Karpas-422 (cell line): ENCODE measurements at regions not wholly inside any gene's neighbourhood (a gene's known extent, or its start where the extent isn't known, plus 50 kb on each side); places are given as distances from the start of the nearest gene placed in this dataset.
"Not testable (repeated sequence)": the region's sequence is repeated elsewhere in the genome, so short reads cannot be mapped to it uniquely, and the experiment has no call there.

Experiments used
- DNase-seq: peaks from one replicate; pipeline ENCODE4 v3.0.0-alpha.2; 2015
- H2AFZ ChIP-seq: fragments of 200-600 bp; sonication (generic); 2 replicates; pipeline ENCODE4 v1.6.1; 2014; ENCODE audit warnings: antibody characterized with exemption, low read length, mixed read lengths
- H3K27ac ChIP-seq: fragments of 200-600 bp; sonication (generic); 2 replicates; pipeline ENCODE4 v1.5.1; 2014; ENCODE audit warnings: mild to moderate bottlenecking, low read length, moderate library complexity
- H3K27me3 ChIP-seq: fragments of 200-600 bp; sonication (generic); 2 replicates; pipeline ENCODE4 v1.6.1; 2014; ENCODE audit warnings: low read length, mixed read lengths
- H3K36me3 ChIP-seq: fragments of 200-600 bp; sonication (generic); 2 replicates; pipeline ENCODE4 v1.6.1; 2014; ENCODE audit warnings: low read length, mixed read lengths; ENCODE audit not compliant: insufficient read depth
- H3K4me1 ChIP-seq: fragments of 200-600 bp; sonication (generic); 2 replicates; pipeline ENCODE4 v1.6.1; 2014; ENCODE audit warnings: mild to moderate bottlenecking, low read length, mixed read lengths
- H3K4me2 ChIP-seq: fragments of 200-600 bp; sonication (generic); 2 replicates; pipeline ENCODE4 v1.6.1; 2014; ENCODE audit warnings: low read length, low read depth, mild to moderate bottlenecking; ENCODE audit not compliant: poor library complexity, severe bottlenecking
- H3K4me3 ChIP-seq: fragments of 200-600 bp; sonication (generic); 2 replicates; pipeline ENCODE4 v1.5.1; 2014; ENCODE audit warnings: mild to moderate bottlenecking, antibody characterized with exemption, low read length, mixed read lengths
- H3K79me2 ChIP-seq: fragments of 200-600 bp; sonication (generic); 2 replicates; pipeline ENCODE4 v1.6.1; 2014; ENCODE audit warnings: mild to moderate bottlenecking, low read length, mixed read lengths
- H3K9ac ChIP-seq: fragments of 200-600 bp; sonication (generic); 2 replicates; pipeline ENCODE4 v1.6.0; 2014; ENCODE audit warnings: low read length
- H3K9me2 ChIP-seq: fragments of 200-600 bp; sonication (generic), shearing (Covaris generic); replicated peaks from 2 replicates; pipeline ENCODE4 v1.6.0; 2014; ENCODE audit warnings: mild to moderate bottlenecking, low read length, moderate library complexity; ENCODE audit not compliant: insufficient read depth
- H3K9me3 ChIP-seq: fragments of 300-700, 200-600 bp; sonication (generic); 2 replicates; pipeline ENCODE4 v1.6.1; 2014; ENCODE audit warnings: low read length, mixed read lengths
- H4K20me1 ChIP-seq: fragments of 200-600 bp; sonication (generic); 2 replicates; pipeline ENCODE4 v1.6.1; 2014; ENCODE audit warnings: mild to moderate bottlenecking, antibody characterized with exemption, low read length, low read depth; ENCODE audit not compliant: insufficient read depth

DNA sequence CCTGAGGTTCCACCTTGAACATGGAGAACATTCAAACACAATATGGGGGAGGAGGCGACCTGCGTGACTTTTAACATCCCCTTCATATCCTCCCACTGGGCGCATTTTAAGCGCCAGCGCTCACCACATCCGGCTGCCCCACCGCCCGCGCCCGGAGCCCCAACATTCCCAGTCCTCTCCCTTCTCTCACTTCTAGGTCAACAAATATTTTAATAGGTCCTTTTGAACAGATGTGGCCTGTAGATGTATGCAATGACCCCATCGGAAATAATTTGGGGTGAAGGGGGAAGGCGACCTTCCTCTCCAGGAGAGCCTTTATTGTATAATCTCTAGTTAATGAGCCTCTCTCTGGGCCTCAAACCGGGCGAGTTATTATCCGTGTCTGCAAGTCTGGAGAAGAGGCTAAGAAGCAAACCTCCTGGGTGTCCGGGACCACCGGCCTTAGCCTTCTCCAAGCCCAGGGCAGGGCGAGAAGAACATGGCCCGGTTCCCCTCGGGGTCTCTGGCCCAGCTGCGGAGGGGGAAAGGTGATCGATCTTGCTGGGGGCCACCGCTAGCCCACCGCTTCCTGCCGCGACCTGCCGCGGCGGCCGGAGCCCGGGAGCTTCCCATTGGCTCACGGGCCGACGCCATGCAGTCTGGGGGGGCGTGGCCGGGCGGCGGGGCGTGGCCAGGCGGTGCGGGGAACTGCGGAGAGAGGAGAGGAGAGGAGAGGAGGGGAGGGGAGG lies 83.2 kb upstream of the HMGA2 start:
- H3K27ac ChIP-seq, result no peak overlapping the region
- H3K4me1 ChIP-seq, result no peaks in the 10 kb centered on the region
- no peaks in the 10 kb centered on the region for H3K27me3 ChIP-seq
- no peak for DNase-seq
- H3K9me2 ChIP-seq, result no peaks in the 10 kb centered on the region
- H3K9me3 ChIP-seq, result no peaks in the 10 kb centered on the region
- H2AFZ ChIP-seq, result no peak overlapping the region
- no peak overlapping the region for H3K4me3 ChIP-seq
- no peaks in the 10 kb centered on the region for H3K36me3 ChIP-seq
- H4K20me1 ChIP-seq, result no peaks in the 10 kb centered on the region
- no peak overlapping the region for H3K9ac ChIP-seq
- H3K4me2 ChIP-seq, result no peak overlapping the region
- no peaks in the 10 kb centered on the region for H3K79me2 ChIP-seq

DNA sequence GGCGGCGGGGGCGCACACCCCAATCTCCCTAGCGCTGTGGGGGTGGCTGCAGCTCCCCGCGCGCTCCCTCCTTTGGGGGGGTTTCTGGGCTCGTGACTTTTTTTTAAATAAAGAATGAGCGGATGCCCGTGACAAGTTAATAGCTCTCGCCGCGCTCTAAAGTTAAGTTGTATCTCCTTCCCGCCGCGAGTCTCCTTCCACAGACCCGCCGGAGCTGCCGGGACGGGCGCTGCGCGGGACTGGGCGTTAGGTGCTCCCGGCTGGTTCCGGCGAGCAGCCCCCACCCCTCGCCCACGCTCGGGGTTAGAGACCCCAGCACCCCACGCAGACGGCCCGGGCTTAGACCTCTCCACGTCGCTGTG lies 82.6 kb upstream of the HMGA2 start:
- Histone ChIP-seq H3K9me3 (no peaks in the 10 kb centered on the region), H3K36me3 (no peaks in the 10 kb centered on the region), H3K9ac (no peak overlapping the region), H3K27ac (no peak overlapping the region), H3K9me2 (no peaks in the 10 kb centered on the region), H4K20me1 (no peaks in the 10 kb centered on the region), H2AFZ (no peak overlapping the region), H3K4me2 (no peak overlapping the region), H3K4me1 (no peaks in the 10 kb centered on the region), H3K27me3 (no peaks in the 10 kb centered on the region), H3K79me2 (no peaks in the 10 kb centered on the region), H3K4me3 (no peak overlapping the region)
- no peak for DNase-seq

DNA sequence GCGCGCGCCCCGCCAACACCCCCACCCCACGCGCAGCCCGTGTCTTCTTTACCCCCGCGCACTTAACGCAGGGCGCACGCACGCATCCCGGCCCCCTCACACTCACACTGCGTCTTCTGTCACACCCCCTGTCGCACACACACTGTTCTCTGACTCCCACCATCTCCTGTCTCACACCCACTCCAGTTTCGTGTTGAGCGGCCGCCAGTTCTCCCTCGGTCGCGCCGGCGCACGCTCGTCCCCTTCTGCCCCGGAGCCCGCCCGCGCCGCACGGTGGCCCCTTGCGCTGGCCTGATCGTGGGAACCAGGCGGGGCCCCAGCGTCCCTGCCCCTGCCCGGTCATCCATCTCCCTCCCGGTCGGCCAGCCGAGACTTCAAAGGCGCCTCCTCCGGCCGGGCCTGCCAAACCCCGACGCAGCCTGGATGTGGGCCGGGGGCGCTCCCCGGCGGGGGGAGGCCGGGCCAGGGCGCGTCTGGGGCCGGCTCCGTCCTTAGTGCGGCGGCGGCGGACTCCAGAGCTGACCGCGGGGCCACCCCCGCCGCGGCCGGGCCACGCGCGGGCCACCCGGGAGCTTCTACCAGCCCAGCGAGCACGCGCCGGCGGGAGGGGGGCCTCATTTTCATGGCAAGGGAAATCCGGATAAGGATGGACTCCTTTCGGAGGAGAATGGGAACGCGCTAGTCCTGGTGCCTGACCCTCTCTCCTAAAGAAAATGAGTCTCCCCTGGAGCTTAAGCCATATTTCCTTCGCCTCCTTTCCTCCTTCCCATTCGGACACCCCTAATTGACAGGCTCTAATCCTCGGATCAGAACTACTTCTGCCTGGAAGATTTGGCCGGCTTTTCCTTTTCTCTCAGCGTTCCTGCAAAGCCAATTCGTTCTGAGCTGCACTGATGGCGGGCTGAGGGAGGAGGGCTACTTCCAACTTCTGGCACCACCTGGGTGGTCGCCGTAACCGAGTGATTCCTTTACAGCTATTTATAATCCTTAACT lies 82.0 kb upstream of the HMGA2 start:
- H3K36me3 ChIP-seq, result no peaks in the 10 kb centered on the region
- H4K20me1 ChIP-seq, result no peaks in the 10 kb centered on the region
- no peak overlapping the region for H3K9ac ChIP-seq
- no peaks in the 10 kb centered on the region for H3K4me1 ChIP-seq
- no peak for DNase-seq
- no peaks in the 10 kb centered on the region for H3K9me2 ChIP-seq
- no peak overlapping the region for H3K4me2 ChIP-seq
- no peak overlapping the region for H3K27ac ChIP-seq
- H3K27me3 ChIP-seq, result no peaks in the 10 kb centered on the region
- no peaks in the 10 kb centered on the region for H3K79me2 ChIP-seq
- no peaks in the 10 kb centered on the region for H3K9me3 ChIP-seq
- no peak overlapping the region for H3K4me3 ChIP-seq
- H2AFZ ChIP-seq, result no peak overlapping the region

DNA sequence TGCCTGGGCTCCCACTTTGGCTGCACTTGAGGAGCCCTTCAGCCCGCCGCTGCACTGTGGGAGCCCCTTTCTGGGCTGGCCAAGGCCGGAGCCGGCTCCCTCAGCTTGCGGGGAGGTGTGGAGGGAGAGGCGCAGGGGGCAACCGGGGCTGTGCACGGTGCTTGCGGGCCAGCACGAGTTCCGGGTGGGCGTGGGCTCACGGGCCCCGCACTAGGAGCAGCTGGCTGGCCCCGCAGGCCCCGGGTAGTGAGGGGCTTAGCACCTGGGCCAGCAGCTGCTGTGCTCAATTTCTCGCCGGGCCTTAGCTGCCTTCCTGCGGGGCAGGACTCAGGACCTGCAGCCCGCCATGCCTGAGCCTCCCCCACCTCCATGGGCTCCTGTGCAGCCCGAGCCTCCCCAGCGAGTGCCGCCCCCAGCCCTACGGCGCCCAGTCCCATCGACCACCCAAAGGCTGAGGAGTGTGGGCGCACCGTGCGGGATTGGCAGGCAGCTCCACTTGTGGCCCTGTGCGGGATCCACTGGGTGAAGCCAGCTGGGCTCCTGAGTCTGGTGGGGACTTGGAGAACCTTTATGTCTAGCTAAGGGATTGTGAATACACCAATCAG lies 79.9 kb upstream of the HMGA2 start:
- H3K79me2 ChIP-seq, H3K9ac ChIP-seq: not testable (repeated sequence)

DNA sequence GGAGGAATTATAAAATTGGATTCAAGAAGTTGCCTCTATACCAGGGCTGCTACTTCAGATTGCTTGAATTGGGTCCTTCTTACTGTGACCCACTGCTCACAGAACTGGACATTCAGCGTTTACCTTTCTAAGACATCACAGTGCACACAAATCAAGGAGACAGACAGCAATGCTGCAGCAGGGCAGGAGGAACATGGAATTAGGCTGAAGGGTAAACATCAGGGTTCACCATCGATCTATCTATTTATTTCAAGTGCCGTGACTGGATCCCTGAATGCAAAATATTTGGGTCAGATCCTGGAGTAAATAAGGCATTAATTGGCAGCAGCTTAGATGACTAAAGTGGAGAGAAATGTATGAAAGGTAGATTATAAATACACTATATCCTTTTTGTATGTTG lies 76.9 kb upstream of the HMGA2 start:
- no peak overlapping the region for H3K4me3 ChIP-seq

More for the DNA sequence above, 79.9 kb upstream of the HMGA2 start:
- H3K27me3 ChIP-seq, H4K20me1 ChIP-seq, H2AFZ ChIP-seq, H3K27ac ChIP-seq, H3K4me2 ChIP-seq, H3K9me3 ChIP-seq, H3K4me3 ChIP-seq, H3K9me2 ChIP-seq, H3K36me3 ChIP-seq, DNase-seq, H3K4me1 ChIP-seq: not testable (repeated sequence)

DNA sequence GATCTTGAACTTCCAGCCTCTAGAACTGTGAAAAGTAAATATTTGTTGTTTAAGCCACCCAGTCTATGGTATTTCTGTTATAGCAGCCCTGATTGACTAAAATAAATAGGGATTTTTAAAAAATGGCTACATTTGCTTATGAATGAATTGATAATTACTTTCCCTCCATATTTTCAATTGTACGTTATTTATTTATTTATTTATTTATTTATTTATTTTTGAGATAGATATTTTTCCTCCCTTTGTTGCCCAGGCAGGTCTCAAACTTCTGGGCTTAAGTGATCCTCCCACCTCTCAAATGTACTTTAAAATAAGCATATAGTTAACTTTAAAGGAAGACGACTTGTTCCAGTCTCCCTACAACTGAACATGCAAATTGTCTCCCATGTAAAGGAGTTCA lies 76.0 kb upstream of the HMGA2 start:
- Histone ChIP-seq H2AFZ (no peak overlapping the region), H3K4me3 (no peak overlapping the region), H3K9ac (no peak overlapping the region), H3K79me2 (no peaks in the 10 kb centered on the region), H4K20me1 (no peaks in the 10 kb centered on the region), H3K9me3 (no peaks in the 10 kb centered on the region), H3K36me3 (no peaks in the 10 kb centered on the region), H3K27ac (no peak overlapping the region), H3K4me2 (no peak overlapping the region), H3K27me3 (no peaks in the 10 kb centered on the region), H3K4me1 (no peaks in the 10 kb centered on the region), H3K9me2 (no peaks in the 10 kb centered on the region)
- DNase-seq, result no peak

More for the DNA sequence above, 76.9 kb upstream of the HMGA2 start:
- Histone ChIP-seq H3K79me2 (no peaks in the 10 kb centered on the region), H3K9me2 (no peaks in the 10 kb centered on the region), H3K36me3 (no peaks in the 10 kb centered on the region), H3K27me3 (no peaks in the 10 kb centered on the region), H3K27ac (no peak overlapping the region), H3K9me3 (no peaks in the 10 kb centered on the region), H3K4me1 (no peaks in the 10 kb centered on the region), H4K20me1 (no peaks in the 10 kb centered on the region), H3K4me2 (no peak overlapping the region), H2AFZ (no peak overlapping the region), H3K9ac (no peak overlapping the region)
- no peak for DNase-seq

DNA sequence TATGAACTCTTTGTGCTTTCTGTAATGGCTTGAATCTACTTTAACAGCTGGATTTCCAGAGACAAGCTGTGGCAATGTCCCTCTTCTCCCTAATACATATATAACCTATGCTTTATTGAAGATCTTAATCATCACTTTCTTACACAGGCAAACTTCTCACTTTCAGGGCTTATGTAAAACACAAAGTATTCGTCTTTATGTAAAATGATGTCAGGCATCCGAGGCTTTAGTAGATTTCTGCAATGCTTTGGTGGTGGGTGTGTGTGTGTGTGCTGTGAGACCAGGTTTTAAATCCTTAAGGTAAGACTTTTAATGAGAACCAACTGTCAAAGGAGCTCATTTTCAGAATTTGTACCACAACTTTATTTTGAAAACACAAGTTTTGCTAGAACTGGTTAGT lies 70.0 kb upstream of the HMGA2 start:
- Histone ChIP-seq H3K9me3 (no peaks in the 10 kb centered on the region), H3K4me3 (no peak overlapping the region), H3K27ac (no peak overlapping the region), H3K9me2 (no peaks in the 10 kb centered on the region), H3K9ac (no peak overlapping the region), H3K36me3 (no peaks in the 10 kb centered on the region), H3K4me1 (no peaks in the 10 kb centered on the region), H3K79me2 (no peaks in the 10 kb centered on the region), H3K27me3 (no peaks in the 10 kb centered on the region), H3K4me2 (no peak overlapping the region), H4K20me1 (no peaks in the 10 kb centered on the region), H2AFZ (no peak overlapping the region)
- DNase-seq, result no peak
